ENCODE measurements at regions not wholly inside any gene's neighbourhood (a gene's known extent, or its start where the extent isn't known, plus 50 kb on each side); places are given as distances from the start of the nearest gene placed in this dataset.
"Not testable (repeated sequence)": the region's sequence is repeated elsewhere in the genome, so short reads cannot be mapped to it uniquely, and the experiment has no call there.

- DNase-seq = no peak
Observed at GRCh38 chr12:58314610-58315009, 373.2 kb downstream of the ATP23 start.

- DNase-seq = no peak
Observed at GRCh38 chr12:58316926-58317325, 375.6 kb downstream of the ATP23 start.

DNA sequence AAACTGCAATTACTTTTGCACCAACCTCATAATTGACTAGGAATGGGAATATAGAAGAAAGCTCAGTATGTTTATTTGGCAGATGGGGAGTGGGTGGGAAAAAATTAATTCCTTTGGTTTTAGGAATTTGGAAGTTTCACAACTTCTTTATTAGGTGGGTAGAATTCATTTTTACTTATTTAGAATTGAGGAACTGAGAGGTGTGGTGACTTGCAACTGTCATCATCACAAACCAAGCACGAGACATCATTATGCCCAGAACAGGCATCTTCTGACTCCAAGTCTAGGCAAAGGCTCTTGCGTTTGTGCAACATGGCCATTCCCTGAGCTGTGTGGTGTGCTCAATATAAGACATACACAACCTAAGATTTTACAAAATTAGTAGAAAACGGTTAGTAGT lies 380.0 kb downstream of the ATP23 start:
- no peak for DNase-seq

- no peak for DNase-seq
Observed at GRCh38 chr12:58323676-58324075, 382.3 kb downstream of the ATP23 start.

DNA sequence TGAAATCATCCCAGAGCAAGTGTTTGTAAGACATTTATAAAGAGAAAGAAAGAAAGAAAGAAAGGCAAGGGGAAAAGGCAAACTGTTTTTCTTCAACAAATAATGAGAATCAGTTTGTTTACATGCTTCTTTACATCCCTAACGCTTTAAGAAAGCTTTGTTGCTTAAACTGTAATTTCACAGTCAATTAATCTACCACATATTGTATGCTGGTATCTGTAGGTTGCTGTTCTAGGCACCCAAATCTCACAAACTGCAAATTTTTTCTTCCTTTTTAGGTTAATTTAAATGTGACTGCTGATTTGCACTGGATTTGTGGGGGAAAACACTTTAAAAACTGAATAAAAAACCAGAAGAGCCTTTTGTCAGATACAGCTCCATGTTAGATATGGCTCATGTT lies 384.2 kb downstream of the ATP23 start:
- DNase-seq = no peak

DNA sequence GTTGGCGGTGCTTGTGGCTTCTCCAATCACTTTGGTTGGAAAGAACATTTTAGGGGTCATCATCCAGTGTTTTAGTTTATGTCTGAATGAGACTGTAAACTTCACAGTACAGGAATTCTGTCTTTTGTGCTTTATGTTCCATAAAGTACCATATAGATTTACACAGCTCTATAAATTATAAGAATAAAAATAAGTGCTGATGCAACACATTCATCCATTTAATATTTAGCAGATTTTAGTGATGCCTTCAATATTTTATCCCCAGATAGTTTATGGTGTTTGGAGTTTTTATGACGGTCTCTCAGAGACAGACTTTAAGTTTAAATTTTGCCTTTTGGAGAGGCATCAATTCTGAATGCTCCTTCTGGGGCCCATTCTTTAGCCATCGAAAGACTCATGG lies 385.2 kb downstream of the ATP23 start:
- DNase-seq = no peak

GRCh38 chr12:58336581-58337242 lies 395.3 kb downstream of the ATP23 start:
- DNase-seq = not testable (repeated sequence)

- DNase-seq = peak in 1 of 2 experiments; percentile 1
Observed at GRCh38 chr12:58337539-58337938, 396.2 kb downstream of the ATP23 start.

DNA sequence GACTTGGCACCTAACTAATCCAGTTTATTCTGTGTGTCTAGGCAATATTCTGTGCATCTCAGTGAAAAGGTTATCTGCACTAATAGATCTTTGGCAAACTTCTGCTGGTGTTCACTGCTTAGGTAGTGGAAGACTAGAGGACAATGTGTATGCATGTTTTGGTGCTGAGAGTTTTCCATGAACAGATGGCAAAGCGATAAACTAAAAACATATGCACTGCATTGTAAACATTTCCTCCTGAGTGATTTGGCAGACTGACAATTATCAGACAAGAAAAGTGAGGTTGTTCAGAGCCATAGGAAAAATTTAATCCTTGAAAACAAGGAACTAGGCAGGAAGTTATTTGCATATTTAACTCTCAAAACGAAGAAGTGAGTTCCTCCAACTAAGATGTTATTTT lies 400.4 kb downstream of the ATP23 start:
- no peak for DNase-seq

GRCh38 chr12:58342736-58343135 lies 401.4 kb downstream of the ATP23 start:
- no peak for DNase-seq

DNA sequence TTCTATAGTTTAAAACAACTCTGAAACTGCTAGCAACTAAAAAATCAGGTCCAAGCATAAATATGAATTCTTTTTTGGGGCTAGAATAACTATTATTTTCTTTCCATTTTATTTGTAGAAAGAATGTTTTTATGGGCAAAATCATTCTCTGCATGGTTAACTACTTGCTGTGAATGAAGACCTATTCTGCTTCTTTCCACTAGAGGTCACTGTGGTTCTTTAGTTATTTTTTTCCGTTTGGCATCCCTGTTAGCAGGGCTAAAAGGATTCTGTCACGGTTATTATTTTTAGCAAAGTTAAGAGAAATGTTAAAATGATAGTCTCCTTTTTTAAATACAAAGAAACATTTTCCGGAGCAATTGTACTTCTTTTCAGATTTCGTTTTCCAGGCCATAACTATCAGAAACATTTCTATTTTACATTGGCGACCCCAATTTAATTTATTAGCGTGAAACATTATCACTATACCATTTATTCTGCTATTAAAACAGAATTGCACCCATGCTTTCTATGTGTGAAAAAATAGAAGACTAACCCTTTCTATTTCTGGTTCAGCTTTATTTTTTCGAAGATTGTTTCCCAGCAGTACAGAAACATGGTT lies 404.8 kb downstream of the ATP23 start:
- peak; percentile 40 for DNase-seq

DNA sequence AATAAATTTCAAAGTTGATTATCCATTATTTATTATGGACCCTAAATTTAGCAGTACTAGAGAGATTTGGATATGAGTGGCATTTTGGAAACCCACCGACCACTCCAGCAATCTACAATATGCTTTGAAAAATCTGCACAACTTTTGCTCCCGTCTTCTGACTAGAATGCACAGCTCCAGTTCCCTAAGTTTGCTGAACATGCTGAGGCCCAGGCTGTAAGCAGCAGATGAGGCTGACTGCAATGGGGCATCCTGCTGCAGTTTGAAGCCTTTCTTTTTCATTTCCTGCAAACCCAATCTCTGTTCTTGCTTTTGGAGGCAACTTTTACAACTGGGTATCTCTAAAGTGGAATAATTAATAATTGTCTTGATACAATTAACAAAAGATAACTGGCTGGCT lies 405.8 kb downstream of the ATP23 start:
- DNase-seq = no peak

DNA sequence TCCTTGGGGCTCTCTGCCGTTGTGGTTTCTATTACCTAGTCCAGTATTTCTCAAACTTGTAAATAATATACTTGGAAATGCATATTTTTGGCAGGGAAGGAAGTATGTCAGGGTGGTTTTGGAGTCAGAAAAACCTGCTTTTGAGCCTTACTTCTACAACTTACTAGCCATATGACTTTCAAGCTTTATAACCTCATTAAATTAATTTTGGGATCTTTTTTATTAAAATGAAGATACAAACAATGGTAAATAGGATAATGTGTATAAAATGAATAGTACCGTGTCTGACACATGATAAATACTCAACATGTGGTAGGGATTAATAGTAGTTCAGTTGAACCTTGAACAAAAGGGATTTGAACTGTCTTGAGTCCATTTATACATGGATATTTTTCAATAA lies 406.3 kb downstream of the ATP23 start:
- no peak for DNase-seq

GRCh38 chr12:58349161-58349560 lies 407.8 kb downstream of the ATP23 start:
- DNase-seq = no peak

- no peak for DNase-seq
Observed at GRCh38 chr12:58356794-58357193, 415.4 kb downstream of the ATP23 start.

DNA sequence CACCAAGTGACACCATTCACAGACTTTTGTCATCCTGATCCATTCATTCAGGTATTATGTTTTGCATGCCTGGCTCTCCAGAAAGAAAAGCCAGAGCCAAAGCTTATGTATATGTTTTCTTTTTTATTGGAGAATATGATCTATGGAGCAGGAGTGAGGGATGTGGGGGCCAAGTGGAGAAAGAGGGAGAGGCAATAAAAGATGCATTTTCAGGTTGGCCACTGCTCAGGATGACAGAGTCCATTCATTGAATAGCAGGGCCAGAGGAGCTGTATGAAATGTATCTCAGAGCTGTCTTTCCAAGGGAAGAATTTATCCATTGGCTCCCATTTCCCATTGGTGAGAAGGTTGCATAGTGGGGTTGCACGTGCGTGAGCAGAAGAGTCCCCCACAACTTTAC lies 416.1 kb downstream of the ATP23 start:
- DNase-seq = no peak

DNA sequence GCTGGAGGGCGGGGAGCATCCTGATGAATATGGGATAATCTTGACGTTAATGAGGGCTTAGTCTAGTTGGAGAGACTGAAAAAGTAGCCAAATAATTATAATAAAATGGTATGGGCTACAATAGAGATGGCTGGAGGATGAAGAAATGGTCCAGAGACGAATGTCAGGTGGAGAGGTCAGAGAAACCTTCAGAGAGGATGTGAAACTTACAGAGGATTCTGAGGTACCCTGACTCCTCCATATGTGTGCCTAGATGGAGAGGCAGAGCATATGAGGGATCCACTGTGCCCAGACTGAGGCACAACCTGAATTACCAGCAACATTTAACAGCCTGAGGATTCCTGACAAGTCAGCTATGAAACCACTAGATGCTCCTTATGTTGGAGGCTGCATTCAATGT lies 417.0 kb downstream of the ATP23 start:
- DNase-seq = no peak

DNA sequence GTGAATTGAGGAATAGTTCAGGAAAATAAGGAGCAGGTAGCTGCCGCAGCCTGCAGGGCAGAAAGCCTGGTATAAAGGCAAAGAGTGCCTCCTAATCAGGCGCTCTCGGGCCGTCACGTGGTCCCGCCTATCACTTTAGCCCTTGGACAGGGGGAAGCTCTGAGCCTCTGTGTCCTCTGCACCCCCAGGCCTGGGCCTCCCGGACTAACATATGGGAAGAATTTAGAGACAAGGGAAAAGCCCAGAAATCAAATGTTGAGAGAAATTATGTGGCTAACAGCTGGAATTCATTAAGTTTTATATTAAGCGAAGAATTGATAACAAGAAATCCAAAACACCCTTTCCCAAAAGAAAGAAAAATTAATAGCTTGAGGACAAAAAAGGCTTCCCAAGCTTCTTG lies 417.7 kb downstream of the ATP23 start:
- no peak for DNase-seq

DNA sequence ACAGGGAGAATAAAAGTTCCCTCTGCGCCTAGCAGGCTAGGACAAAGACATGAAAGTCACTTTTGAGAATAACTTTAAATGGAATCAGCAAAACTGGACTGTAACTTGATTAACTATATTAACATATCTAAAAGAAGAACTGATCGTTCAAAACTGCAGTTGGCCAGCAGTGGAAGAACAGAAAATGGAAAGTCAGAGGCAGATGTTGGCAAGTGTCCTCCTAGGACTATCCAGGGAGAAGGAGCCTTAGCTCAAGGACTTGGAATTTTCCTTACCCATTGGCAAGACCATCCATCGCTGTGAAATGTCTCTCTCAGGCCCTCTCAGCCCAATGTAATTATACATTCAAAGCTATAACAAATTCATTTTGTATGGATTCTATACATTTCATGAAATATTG lies 419.7 kb downstream of the ATP23 start:
- DNase-seq = no peak

DNA sequence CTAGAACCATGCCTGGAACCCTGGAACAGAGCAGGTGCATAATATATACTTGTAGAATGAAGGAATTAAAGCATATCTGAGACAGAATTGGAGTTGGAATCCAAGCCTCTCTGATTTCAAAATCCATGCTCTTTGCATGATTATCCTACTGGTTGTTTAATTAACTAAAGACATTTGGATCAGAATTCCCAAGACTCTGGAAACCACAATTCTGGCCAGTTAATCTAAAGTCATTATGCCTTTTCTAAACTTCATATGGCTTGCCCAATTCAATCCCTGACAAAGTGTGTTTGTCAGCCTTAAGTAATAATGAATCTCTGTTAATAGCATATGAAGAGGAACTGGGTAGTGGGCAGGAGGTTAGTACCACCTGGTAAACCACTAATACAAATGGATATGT lies 422.6 kb downstream of the ATP23 start:
- no peak for DNase-seq

DNA sequence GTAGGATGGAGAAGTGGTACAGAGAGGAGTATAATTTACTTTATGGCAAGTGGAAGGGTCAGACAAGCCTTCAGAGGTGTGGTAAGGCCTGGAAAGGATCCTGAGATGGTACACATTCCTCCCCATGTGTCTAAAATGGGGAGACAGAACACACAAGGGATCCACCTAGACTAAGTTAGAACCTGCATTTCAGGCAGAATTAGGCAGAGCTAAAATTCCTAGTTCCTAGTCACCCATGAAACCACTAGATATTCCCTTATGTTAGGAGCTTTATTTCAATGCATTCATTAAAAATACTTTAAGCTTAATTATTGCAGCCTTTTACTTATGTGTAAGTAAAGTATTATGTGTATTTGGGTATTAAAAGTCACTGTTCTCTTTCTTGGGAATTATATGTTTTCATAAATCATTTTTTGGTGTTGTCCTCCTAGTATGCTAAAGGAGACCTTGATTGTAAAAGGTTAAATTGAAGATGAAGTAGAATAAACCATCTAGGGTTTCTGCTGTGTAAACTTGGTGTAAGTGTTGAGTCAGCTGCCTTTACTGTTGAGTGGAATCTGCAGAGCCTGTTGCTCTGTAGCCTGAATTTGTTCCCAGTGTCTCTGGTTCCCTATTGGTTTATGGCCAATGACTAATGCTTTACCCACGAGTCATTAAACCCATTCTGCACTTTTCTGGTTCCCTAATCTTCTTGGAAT lies 423.2 kb downstream of the ATP23 start:
- DNase-seq = no peak

DNA sequence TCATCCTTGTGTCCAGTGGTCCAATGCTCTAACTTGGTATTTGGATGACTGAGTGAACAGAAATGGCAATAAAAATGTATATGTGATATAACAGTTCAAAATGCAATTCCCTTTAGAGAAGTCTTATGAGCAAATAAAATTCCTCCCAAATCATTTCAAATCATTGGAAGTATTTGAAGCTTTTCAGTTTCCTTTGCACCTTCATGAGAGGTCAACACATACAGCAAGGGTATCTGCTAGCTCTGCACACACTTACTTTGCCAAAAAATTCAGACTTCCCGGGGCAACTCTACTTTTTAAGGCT lies 423.7 kb downstream of the ATP23 start:
- no peak for DNase-seq

DNA sequence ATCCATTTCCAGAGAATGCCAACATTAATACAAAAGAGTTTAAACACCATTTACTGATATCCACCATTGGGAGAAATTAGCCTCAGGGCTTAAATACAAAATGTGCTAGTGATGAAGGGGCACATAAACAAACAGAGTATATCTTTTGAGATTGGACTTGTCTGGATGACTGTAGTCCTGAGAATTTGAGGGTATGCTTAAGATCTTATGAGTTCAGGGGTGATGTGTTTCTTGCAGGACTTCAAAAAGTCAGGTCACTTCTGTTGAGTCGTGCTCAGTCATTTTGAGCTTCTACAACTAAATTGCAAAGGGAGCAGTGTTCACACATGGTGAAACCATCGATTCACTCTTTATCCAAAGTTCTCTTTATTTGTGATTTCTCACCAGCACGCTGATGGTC lies 425.7 kb downstream of the ATP23 start:
- no peak for DNase-seq

GRCh38 chr12:58368001-58368400 lies 426.6 kb downstream of the ATP23 start:
- DNase-seq = no peak

GRCh38 chr12:58369576-58369975 lies 428.2 kb downstream of the ATP23 start:
- no peak for DNase-seq

Data from AML-193 (cell line).